ENCODE measurements at regions not wholly inside any gene's neighbourhood (a gene's known extent, or its start where the extent isn't known, plus 50 kb on each side); places are given as distances from the start of the nearest gene placed in this dataset.

- no peak overlapping the region for H3K4me3 ChIP-seq
- H3K4me1 ChIP-seq = no peaks in the 10 kb centered on the region
- peaks cover 10% of the 10 kb centered on the region for H3K9me3 ChIP-seq (replicated peaks)
- intact Hi-C loops (cut with micrococcal nuclease) = no loop called here
- no peak for TF ChIP-seq CTCF (IDR thresholded peaks at IDR 0.05; ENCODE audit: borderline replicate concordance)
- H3K27me3 ChIP-seq (ENCODE audit: low read depth) = peaks cover 47% of the 10 kb centered on the region
- no peaks in the 10 kb centered on the region for H3K36me3 ChIP-seq
- H3K27ac ChIP-seq (replicated peaks) = no peak overlapping the region
- no peak for DNase-seq
These were observed 132.1 kb downstream of the ADRA2A start for GRCh38 chr10:111208951-111209350.

- no peak for DNase-seq
- no peak overlapping the region for H3K27ac ChIP-seq (replicated peaks)
- intact Hi-C loops (cut with micrococcal nuclease) = no loop called here
- no peaks in the 10 kb centered on the region for H3K4me1 ChIP-seq
- H3K4me3 ChIP-seq = no peak overlapping the region
- no peak for TF ChIP-seq CTCF (IDR thresholded peaks at IDR 0.05; ENCODE audit: borderline replicate concordance)
- H3K9me3 ChIP-seq (replicated peaks) = peaks cover 17% of the 10 kb centered on the region
- no peaks in the 10 kb centered on the region for H3K36me3 ChIP-seq
- H3K27me3 ChIP-seq (ENCODE audit: low read depth) = peaks cover 47% of the 10 kb centered on the region
These were observed 132.9 kb downstream of the ADRA2A start for GRCh38 chr10:111209692-111210091.

- Histone ChIP-seq H3K9me3 (replicated peaks) (peaks cover 17% of the 10 kb centered on the region), H3K4me1 (no peaks in the 10 kb centered on the region), H3K27ac (replicated peaks) (no peak overlapping the region), H3K27me3 (ENCODE audit: low read depth) (peaks cover 41% of the 10 kb centered on the region), H3K36me3 (no peaks in the 10 kb centered on the region), H3K4me3 (no peak overlapping the region)
- DNase-seq = no peak
- intact Hi-C loops (cut with micrococcal nuclease) = no loop called here
- no peak for TF ChIP-seq CTCF (IDR thresholded peaks at IDR 0.05; ENCODE audit: borderline replicate concordance)
These were observed 134.4 kb downstream of the ADRA2A start for GRCh38 chr10:111211241-111211640.

- Histone ChIP-seq H3K4me3 (no peak overlapping the region), H3K4me1 (no peaks in the 10 kb centered on the region), H3K27me3 (ENCODE audit: low read depth) (peaks cover 39% of the 10 kb centered on the region), H3K27ac (replicated peaks) (no peak overlapping the region), H3K9me3 (replicated peaks) (peaks cover 17% of the 10 kb centered on the region), H3K36me3 (no peaks in the 10 kb centered on the region)
- intact Hi-C loops (cut with micrococcal nuclease) = no loop called here
- no peak for DNase-seq
- TF ChIP-seq CTCF (IDR thresholded peaks at IDR 0.05; ENCODE audit: borderline replicate concordance) = no peak
These were observed 134.9 kb downstream of the ADRA2A start for GRCh38 chr10:111211706-111212105.

- Histone ChIP-seq H3K27me3 (ENCODE audit: low read depth) (peaks cover 62% of the 10 kb centered on the region), H3K36me3 (no peaks in the 10 kb centered on the region), H3K9me3 (replicated peaks) (no peaks in the 10 kb centered on the region), H3K4me3 (no peak overlapping the region), H3K4me1 (no peaks in the 10 kb centered on the region), H3K27ac (replicated peaks) (no peak overlapping the region)
- intact Hi-C loops (cut with micrococcal nuclease) = no loop called here
- TF ChIP-seq CTCF (IDR thresholded peaks at IDR 0.05; ENCODE audit: borderline replicate concordance) = no peak
- DNase-seq = no peak
These were observed 145.1 kb downstream of the ADRA2A start for GRCh38 chr10:111221682-111222480.
